Transverse colon (tissue), 4 donors: ENCODE measurements at regions not wholly inside any gene's neighbourhood (a gene's known extent, or its start where the extent isn't known, plus 50 kb on each side); places are given as distances from the start of the nearest gene placed in this dataset.

Experiments used
- DNase-seq: peaks from one replicate; pipeline ENCODE4 v3.0.0-alpha.2; 2019
- H3K27ac ChIP-seq, 4 donors: fragments of 200-600 bp; sonication (generic); 2 replicates each; pipeline ENCODE4 v1.5.1; 2016 to 2018; ENCODE audit warnings: inconsistent platforms in 4 of 4
- H3K27me3 ChIP-seq: fragments of 200-600 bp; sonication (generic); 2 replicates; pipeline ENCODE4 v1.5.1; 2017; ENCODE audit warnings: inconsistent platforms
- H3K36me3 ChIP-seq, 4 donors: fragments of 200-600 bp; sonication (generic); 2 replicates each; pipeline ENCODE4 v1.5.1; 2017 to 2019; ENCODE audit warnings: inconsistent platforms in 4 of 4
- H3K4me1 ChIP-seq, 4 donors: fragments of 200-600 bp; sonication (generic); 2 replicates each; pipeline ENCODE4 v1.5.1; 2017 to 2020; ENCODE audit warnings: inconsistent platforms in 4 of 4
- H3K4me3 ChIP-seq, 4 donors: fragments of 200-600 bp; sonication (generic); 1 replicate in 1 of 4; 2 replicates in 3 of 4; pipeline versions ENCODE4 v1.5.1 to v1.6.1; 2017 to 2019; ENCODE audit warnings: inconsistent platforms in 4 of 4
- H3K9me3 ChIP-seq, 2 donors: fragments of 200-600 bp; sonication (generic); 2 replicates each; pipeline ENCODE4 v1.5.1; 2017 to 2019; ENCODE audit warnings: inconsistent platforms in 2 of 2
- EP300 ChIP-seq: sonication (generic); formaldehyde crosslinking; IDR thresholded peaks from one replicate; pipeline ENCODE4 v1.6.1; 2017; ENCODE audit warnings: antibody characterized with exemption, low read depth
- POLR2A ChIP-seq: fragments of 450-650 bp; IDR thresholded peaks from one replicate; pipeline ENCODE4 v1.6.1; 2016; ENCODE audit warnings: antibody characterized with exemption, mild to moderate bottlenecking, moderate library complexity
- POLR2AphosphoS5 ChIP-seq, 3 donors: sonication (generic); formaldehyde crosslinking; IDR thresholded peaks; one replicate each; pipeline ENCODE4 v1.6.1; 2016; ENCODE audit warnings: antibody characterized with exemption in 3 of 3
- WGBS, 2 donors: methylation state at CpG; one replicate each; pipeline ENCODE4 v1.1.5; 2018; ENCODE audit warnings: low coverage in 1 of 2; 5-methylcytosine and 5-hydroxymethylcytosine counted together
- in situ Hi-C, 4 donors: fragments of 200-750 bp; cut with MboI; loops; one replicate each; pipeline versions ENCODE4 v1.15.0 to v1.15.1; 2017; ENCODE audit warnings: low sequenced_read_pairs in 3 of 4, low pct_ligation_motif_present in 1 of 4, low pct_unique_long_range_greater_than_20kb in 1 of 4
- intact Hi-C: fragments of 100-400 bp; cut with DNase I; formaldehyde crosslinking; loops from one replicate; pipeline ENCODE4 v1.15.1; 2023; ENCODE audit warnings: low total_unique reads
- TF ChIP-seq, protein P1 (sequence below), 5 experiments: fragments of 200-600 bp in 3 of 5; fragments of 450-650 bp in 2 of 5; sonication (generic) in 3 of 5; IDR thresholded peaks; 1 replicate in 2 of 5; 2 replicates in 3 of 5; pipeline ENCODE4 v1.5.1; 2016 to 2017; ENCODE audit warnings: antibody characterized with exemption in 5 of 5, inconsistent platforms in 3 of 5, mild to moderate bottlenecking in 2 of 5, moderate library complexity in 1 of 5

DNA sequence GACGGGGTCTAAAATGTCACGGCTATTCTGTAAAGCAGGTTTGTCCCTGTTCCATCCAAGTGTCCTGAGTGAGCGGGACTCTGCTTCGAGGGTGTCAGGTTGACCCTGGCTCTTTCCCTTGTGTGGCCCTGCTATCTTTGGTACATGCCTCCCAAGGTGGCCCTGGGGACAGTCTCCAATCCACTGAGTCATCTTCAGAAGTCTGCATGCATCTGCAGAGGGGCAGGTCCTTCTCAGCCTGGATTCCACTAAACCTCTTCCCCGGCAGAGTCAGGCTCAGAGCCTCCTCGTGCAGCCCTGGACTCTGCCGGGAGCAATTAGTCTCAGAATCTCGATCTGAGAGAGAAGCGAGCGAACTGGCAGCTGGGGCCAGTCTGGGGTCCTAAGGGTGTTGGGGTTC, 50.1 kb upstream of the KCNJ15 start:
- in situ Hi-C loops (no loop called here), intact Hi-C loops (loop anchor here (10.0 kb wide), 1 partner anchor 1502 kb away; no protein-coding TSS in a partner anchor)
- no peak for DNase-seq
- no peaks in the 10 kb centered on the region for H3K4me1 ChIP-seq
- 82% methylated on average over 8 of the region's 10 CpGs; no CpG with 5 or more reads in 1 of the 2 donors for WGBS, 2 donors
- TF ChIP-seq EP300, result no peak
- TF ChIP-seq, protein P1, sequence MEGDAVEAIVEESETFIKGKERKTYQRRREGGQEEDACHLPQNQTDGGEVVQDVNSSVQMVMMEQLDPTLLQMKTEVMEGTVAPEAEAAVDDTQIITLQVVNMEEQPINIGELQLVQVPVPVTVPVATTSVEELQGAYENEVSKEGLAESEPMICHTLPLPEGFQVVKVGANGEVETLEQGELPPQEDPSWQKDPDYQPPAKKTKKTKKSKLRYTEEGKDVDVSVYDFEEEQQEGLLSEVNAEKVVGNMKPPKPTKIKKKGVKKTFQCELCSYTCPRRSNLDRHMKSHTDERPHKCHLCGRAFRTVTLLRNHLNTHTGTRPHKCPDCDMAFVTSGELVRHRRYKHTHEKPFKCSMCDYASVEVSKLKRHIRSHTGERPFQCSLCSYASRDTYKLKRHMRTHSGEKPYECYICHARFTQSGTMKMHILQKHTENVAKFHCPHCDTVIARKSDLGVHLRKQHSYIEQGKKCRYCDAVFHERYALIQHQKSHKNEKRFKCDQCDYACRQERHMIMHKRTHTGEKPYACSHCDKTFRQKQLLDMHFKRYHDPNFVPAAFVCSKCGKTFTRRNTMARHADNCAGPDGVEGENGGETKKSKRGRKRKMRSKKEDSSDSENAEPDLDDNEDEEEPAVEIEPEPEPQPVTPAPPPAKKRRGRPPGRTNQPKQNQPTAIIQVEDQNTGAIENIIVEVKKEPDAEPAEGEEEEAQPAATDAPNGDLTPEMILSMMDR (IDR thresholded peaks at IDR 0.05), result no peak
- TF ChIP-seq POLR2A, result no peak
- TF ChIP-seq POLR2AphosphoS5 (IDR thresholded peaks at IDR 0.05), result no peak
- no peaks in the 10 kb centered on the region for H3K9me3 ChIP-seq
- H3K27me3 ChIP-seq, result peaks cover 49% of the 10 kb centered on the region
- no peaks in the 10 kb centered on the region for H3K36me3 ChIP-seq
- H3K27ac ChIP-seq, result no peak overlapping the region
- H3K4me3 ChIP-seq, result no peak overlapping the region
